ENCODE measurements at regions not wholly inside any gene's neighbourhood (a gene's known extent, or its start where the extent isn't known, plus 50 kb on each side); places are given as distances from the start of the nearest gene placed in this dataset.
"Not testable (repeated sequence)": the region's sequence is repeated elsewhere in the genome, so short reads cannot be mapped to it uniquely, and the experiment has no call there.

DNA sequence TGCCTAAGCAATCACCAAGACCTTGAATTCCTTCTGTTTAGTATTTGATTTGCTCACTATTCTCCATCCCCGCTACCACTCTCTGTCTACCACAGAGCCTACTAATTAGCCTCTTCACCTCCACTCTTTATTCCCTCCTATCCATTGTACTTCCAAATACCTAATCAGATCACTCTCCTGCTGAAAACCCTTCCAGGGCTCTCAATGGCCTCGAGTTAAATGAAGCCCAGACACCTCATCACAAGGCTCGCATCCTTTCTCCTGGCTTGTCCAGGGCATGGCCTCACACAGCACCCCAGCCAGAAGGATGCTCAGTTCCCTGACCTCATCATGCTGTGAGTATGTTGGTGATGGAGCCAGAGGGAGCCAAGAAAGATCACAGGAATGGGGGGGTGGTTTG, 71.4 kb upstream of the PRMT8 start:
- Histone ChIP-seq H3K23ac (ENCODE audit: low read length in 2 of 2) (no peak overlapping the region), H3K36me3 (ENCODE audit: control insufficient read depth in 1 of 2, insufficient read depth in 2 of 2, low read depth in 1 of 2, low read length in 2 of 2) (no peaks in the 10 kb centered on the region), H3K27ac (ENCODE audit: low read length, poor library complexity, severe bottlenecking) (no peak overlapping the region), H3K9me3 (ENCODE audit: control insufficient read depth, low read length) (peaks cover 5% of the 10 kb centered on the region), H2BK120ac (ENCODE audit: low read depth, low read length) (no peak overlapping the region), H3K4ac (ENCODE audit: low read depth in 1 of 2, low read length in 2 of 2) (no peak overlapping the region), H2BK15ac (ENCODE audit: low read depth, poor library complexity, severe bottlenecking) (no peak overlapping the region), H3K18ac (ENCODE audit: low read depth in 1 of 2, low read length in 2 of 2) (no peak overlapping the region), H3K4me3 (ENCODE audit: insufficient read depth in 1 of 2, low read depth in 1 of 2, low read length in 2 of 2) (no peak overlapping the region), H2BK12ac (ENCODE audit: low read length in 2 of 2) (no peak overlapping the region), H3K4me2 (ENCODE audit: low read length, poor library complexity, severe bottlenecking) (no peak overlapping the region), H2AFZ (ENCODE audit: low read depth, low read length) (no peak overlapping the region), H2BK5ac (ENCODE audit: low read depth, low read length, poor library complexity, severe bottlenecking) (no peak overlapping the region), H3K4me1 (ENCODE audit: control insufficient read depth, insufficient read depth, low read depth, low read length) (no peaks in the 10 kb centered on the region), H2AK5ac (ENCODE audit: low read length, severe bottlenecking) (no peak overlapping the region), H3K14ac (ENCODE audit: low read length in 2 of 2) (no peak overlapping the region), H4K8ac (ENCODE audit: low read length) (no peak overlapping the region), H4K91ac (ENCODE audit: low read length) (no peak overlapping the region), H3K9ac (ENCODE audit: low read length) (no peak overlapping the region), H3K27me3 (ENCODE audit: control insufficient read depth in 1 of 2, insufficient read depth in 1 of 2, low read length in 2 of 2) (peaks cover 0 to 56% of the 10 kb centered on the region in 2 experiments), H3K79me1 (replicated peaks; ENCODE audit: low read length, poor library complexity, severe bottlenecking) (no peaks in the 10 kb centered on the region)
- WGBS = 49% methylated on average over 2 of the region's 3 CpGs
- DNase-seq = no peak

DNA sequence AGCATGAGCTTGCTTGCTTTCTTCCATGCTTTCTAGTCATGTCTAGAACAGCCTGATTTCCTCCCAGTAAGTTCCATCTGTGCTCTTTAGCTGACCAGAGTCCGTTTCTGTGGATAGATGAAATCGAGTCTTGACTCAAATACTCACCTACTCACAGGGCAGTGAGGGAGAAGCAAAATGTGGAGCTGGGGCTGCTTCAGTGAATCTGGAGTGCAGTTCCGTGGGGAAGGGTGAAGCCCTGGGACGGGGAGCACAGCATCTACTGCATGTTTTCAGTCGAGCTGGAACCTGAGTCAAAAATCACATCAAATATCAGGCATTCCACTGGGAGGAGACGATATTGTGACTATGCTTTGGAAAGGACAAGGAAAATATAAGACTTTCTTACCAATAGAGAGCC, 70.3 kb upstream of the PRMT8 start:
- no peaks in the 10 kb centered on the region for H3K79me1 ChIP-seq (replicated peaks; ENCODE audit: low read length, poor library complexity, severe bottlenecking)
- H3K4me3 ChIP-seq (ENCODE audit: insufficient read depth in 1 of 2, low read depth in 1 of 2, low read length in 2 of 2) = no peak overlapping the region
- no peak overlapping the region for H4K91ac ChIP-seq (ENCODE audit: low read length)
- no peak overlapping the region for H2AFZ ChIP-seq (ENCODE audit: low read depth, low read length)
- H2AK5ac ChIP-seq (ENCODE audit: low read length, severe bottlenecking) = no peak overlapping the region
- no peak overlapping the region for H2BK12ac ChIP-seq (ENCODE audit: low read length in 2 of 2)
- no peaks in the 10 kb centered on the region for H3K4me1 ChIP-seq (ENCODE audit: control insufficient read depth, insufficient read depth, low read depth, low read length)
- DNase-seq = no peak
- H3K18ac ChIP-seq (ENCODE audit: low read depth in 1 of 2, low read length in 2 of 2) = no peak overlapping the region
- H3K9ac ChIP-seq (ENCODE audit: low read length) = no peak overlapping the region
- H3K23ac ChIP-seq (ENCODE audit: low read length in 2 of 2) = no peak overlapping the region
- peaks cover 0 to 49% of the 10 kb centered on the region in 2 experiments for H3K27me3 ChIP-seq (ENCODE audit: control insufficient read depth in 1 of 2, insufficient read depth in 1 of 2, low read length in 2 of 2)
- H3K14ac ChIP-seq (ENCODE audit: low read length in 2 of 2) = no peak overlapping the region
- no peak overlapping the region for H3K27ac ChIP-seq (ENCODE audit: low read length, poor library complexity, severe bottlenecking)
- no peak overlapping the region for H3K4ac ChIP-seq (ENCODE audit: low read depth in 1 of 2, low read length in 2 of 2)
- H4K8ac ChIP-seq (ENCODE audit: low read length) = no peak overlapping the region
- H2BK5ac ChIP-seq (ENCODE audit: low read depth, low read length, poor library complexity, severe bottlenecking) = no peak overlapping the region
- no peaks in the 10 kb centered on the region for H3K36me3 ChIP-seq (ENCODE audit: control insufficient read depth in 1 of 2, insufficient read depth in 2 of 2, low read depth in 1 of 2, low read length in 2 of 2)
- WGBS = 77% methylated on average over 3 of the region's 6 CpGs
- H2BK15ac ChIP-seq (ENCODE audit: low read depth, poor library complexity, severe bottlenecking) = no peak overlapping the region
- no peak overlapping the region for H3K4me2 ChIP-seq (ENCODE audit: low read length, poor library complexity, severe bottlenecking)
- no peaks in the 10 kb centered on the region for H3K9me3 ChIP-seq (ENCODE audit: control insufficient read depth, low read length)
- no peak overlapping the region for H2BK120ac ChIP-seq (ENCODE audit: low read depth, low read length)

GRCh38 chr12:3421191-3421978, 69.6 kb upstream of the PRMT8 start:
- no peaks in the 10 kb centered on the region for H3K4me1 ChIP-seq (ENCODE audit: control insufficient read depth, insufficient read depth, low read depth, low read length)
- H3K23ac ChIP-seq (ENCODE audit: low read length in 2 of 2) = no peak overlapping the region
- peaks cover 0 to 42% of the 10 kb centered on the region in 2 experiments for H3K27me3 ChIP-seq (ENCODE audit: control insufficient read depth in 1 of 2, insufficient read depth in 1 of 2, low read length in 2 of 2)
- H2BK12ac ChIP-seq (ENCODE audit: low read length in 2 of 2) = no peak overlapping the region
- H3K14ac ChIP-seq (ENCODE audit: low read length in 2 of 2) = no peak overlapping the region
- DNase-seq = no peak
- no peak overlapping the region for H3K4me3 ChIP-seq (ENCODE audit: insufficient read depth in 1 of 2, low read depth in 1 of 2, low read length in 2 of 2)
- no peak overlapping the region for H3K9ac ChIP-seq (ENCODE audit: low read length)
- H3K79me1 ChIP-seq (replicated peaks; ENCODE audit: low read length, poor library complexity, severe bottlenecking) = no peaks in the 10 kb centered on the region
- no peak overlapping the region for H4K8ac ChIP-seq (ENCODE audit: low read length)
- no peaks in the 10 kb centered on the region for H3K36me3 ChIP-seq (ENCODE audit: control insufficient read depth in 1 of 2, insufficient read depth in 2 of 2, low read depth in 1 of 2, low read length in 2 of 2)
- H4K91ac ChIP-seq (ENCODE audit: low read length) = no peak overlapping the region
- no peaks in the 10 kb centered on the region for H3K9me3 ChIP-seq (ENCODE audit: control insufficient read depth, low read length)
- 60% methylated on average over 13 of the region's 13 CpGs for WGBS
- no peak overlapping the region for H2BK120ac ChIP-seq (ENCODE audit: low read depth, low read length)
- H2BK15ac ChIP-seq (ENCODE audit: low read depth, poor library complexity, severe bottlenecking) = no peak overlapping the region
- no peak overlapping the region for H3K4ac ChIP-seq (ENCODE audit: low read depth in 1 of 2, low read length in 2 of 2)
- H3K27ac ChIP-seq (ENCODE audit: low read length, poor library complexity, severe bottlenecking) = no peak overlapping the region
- no peak overlapping the region for H2BK5ac ChIP-seq (ENCODE audit: low read depth, low read length, poor library complexity, severe bottlenecking)
- H3K18ac ChIP-seq (ENCODE audit: low read depth in 1 of 2, low read length in 2 of 2) = no peak overlapping the region
- H2AK5ac ChIP-seq (ENCODE audit: low read length, severe bottlenecking) = no peak overlapping the region
- no peak overlapping the region for H2AFZ ChIP-seq (ENCODE audit: low read depth, low read length)
- no peak overlapping the region for H3K4me2 ChIP-seq (ENCODE audit: low read length, poor library complexity, severe bottlenecking)

GRCh38 chr12:3424796-3425195, 66.2 kb upstream of the PRMT8 start:
- not testable (repeated sequence) for H3K4ac ChIP-seq (ENCODE audit: low read depth in 1 of 2, low read length in 2 of 2); H3K4me1 ChIP-seq (ENCODE audit: control insufficient read depth, insufficient read depth, low read depth, low read length); H2BK12ac ChIP-seq (ENCODE audit: low read length in 2 of 2); H3K9me3 ChIP-seq (ENCODE audit: control insufficient read depth, low read length); H3K79me1 ChIP-seq (replicated peaks; ENCODE audit: low read length, poor library complexity, severe bottlenecking); H3K4me3 ChIP-seq (ENCODE audit: insufficient read depth in 1 of 2, low read depth in 1 of 2, low read length in 2 of 2); H3K23ac ChIP-seq (ENCODE audit: low read length in 2 of 2); H2BK5ac ChIP-seq (ENCODE audit: low read depth, low read length, poor library complexity, severe bottlenecking); H3K27ac ChIP-seq (ENCODE audit: low read length, poor library complexity, severe bottlenecking); H2BK15ac ChIP-seq (ENCODE audit: low read depth, poor library complexity, severe bottlenecking); H3K18ac ChIP-seq (ENCODE audit: low read depth in 1 of 2, low read length in 2 of 2); DNase-seq; H3K36me3 ChIP-seq (ENCODE audit: control insufficient read depth in 1 of 2, insufficient read depth in 2 of 2, low read depth in 1 of 2, low read length in 2 of 2); H4K91ac ChIP-seq (ENCODE audit: low read length); H3K14ac ChIP-seq (ENCODE audit: low read length in 2 of 2); H2AK5ac ChIP-seq (ENCODE audit: low read length, severe bottlenecking); H4K8ac ChIP-seq (ENCODE audit: low read length); H3K4me2 ChIP-seq (ENCODE audit: low read length, poor library complexity, severe bottlenecking); H3K9ac ChIP-seq (ENCODE audit: low read length); H2AFZ ChIP-seq (ENCODE audit: low read depth, low read length); H2BK120ac ChIP-seq (ENCODE audit: low read depth, low read length)
- WGBS = 68% methylated on average over 7 of the region's 7 CpGs
- peaks cover 0 to 18% of the 10 kb centered on the region in 2 experiments for H3K27me3 ChIP-seq (ENCODE audit: control insufficient read depth in 1 of 2, insufficient read depth in 1 of 2, low read length in 2 of 2)
